KG1 (cell line): ENCODE measurements at regions not wholly inside any gene's neighbourhood (a gene's known extent, or its start where the extent isn't known, plus 50 kb on each side); places are given as distances from the start of the nearest gene placed in this dataset.
"Not testable (repeated sequence)": the region's sequence is repeated elsewhere in the genome, so short reads cannot be mapped to it uniquely, and the experiment has no call there.

Experiments
- DNase-seq: peaks from one replicate; lab custom pipeline; 2025; lab: John Stamatoyannopoulos, UW

- no peak for DNase-seq
Measured at GRCh38 chr12:88893801-88894200, 313.5 kb upstream of the KITLG start.

- DNase-seq, result not testable (repeated sequence)
Measured at GRCh38 chr12:88891434-88891833, 311.2 kb upstream of the KITLG start.

- DNase-seq, result no peak
Measured at GRCh38 chr12:88889326-88890110, 309.2 kb upstream of the KITLG start.

- DNase-seq, result no peak
Measured at GRCh38 chr12:88884600-88884999, 304.3 kb upstream of the KITLG start.

- DNase-seq, result no peak
Measured at GRCh38 chr12:88882662-88883061, 302.4 kb upstream of the KITLG start.

- DNase-seq, result no peak
Measured at GRCh38 chr12:88880051-88880450, 299.8 kb upstream of the KITLG start.

- DNase-seq, result no peak
Measured at GRCh38 chr12:88878295-88878694, 298.0 kb upstream of the KITLG start.

GRCh38 chr12:88876857-88877256 is 296.6 kb upstream of the KITLG start:
- DNase-seq, result no peak

- DNase-seq, result no peak
Measured at GRCh38 chr12:88870000-88870737, 289.9 kb upstream of the KITLG start.

- DNase-seq, result no peak
Measured at GRCh38 chr12:88868050-88868449, 287.8 kb upstream of the KITLG start.

- no peak for DNase-seq
Measured at GRCh38 chr12:88867510-88867909, 287.2 kb upstream of the KITLG start.

- no peak for DNase-seq
Measured at GRCh38 chr12:88866881-88867280, 286.6 kb upstream of the KITLG start.

GRCh38 chr12:88865537-88865936 is 285.3 kb upstream of the KITLG start:
- DNase-seq, result no peak

- DNase-seq, result no peak
Measured at GRCh38 chr12:88860851-88861250, 280.6 kb upstream of the KITLG start.

GRCh38 chr12:88856201-88856600 is 275.9 kb upstream of the KITLG start:
- no peak for DNase-seq

GRCh38 chr12:88855301-88855700 is 275.0 kb upstream of the KITLG start:
- no peak for DNase-seq

GRCh38 chr12:88854260-88854659 is 274.0 kb upstream of the KITLG start:
- DNase-seq, result no peak

- DNase-seq, result not testable (repeated sequence)
Measured at GRCh38 chr12:88847246-88847645, 267.0 kb upstream of the KITLG start.

GRCh38 chr12:88844426-88844825 is 264.2 kb upstream of the KITLG start:
- DNase-seq, result no peak

GRCh38 chr12:88842314-88842713 is 262.0 kb upstream of the KITLG start:
- DNase-seq, result no peak

GRCh38 chr12:88839486-88839885 is 259.2 kb upstream of the KITLG start:
- no peak for DNase-seq

GRCh38 chr12:88836156-88836555 is 255.9 kb upstream of the KITLG start:
- no peak for DNase-seq

GRCh38 chr12:88834226-88834625 is 254.0 kb upstream of the KITLG start:
- no peak for DNase-seq
